HCT116 (cell line): ENCODE measurements at regions not wholly inside any gene's neighbourhood (a gene's known extent, or its start where the extent isn't known, plus 50 kb on each side); places are given as distances from the start of the nearest gene placed in this dataset.
"Not testable (repeated sequence)": the region's sequence is repeated elsewhere in the genome, so short reads cannot be mapped to it uniquely, and the experiment has no call there.

Experiments
- ATAC-seq: fragments of 200-7000 bp; cut with Tn5 transposase; 2 replicates; pipeline ENCODE4 v1.9.1; 2020; ENCODE audit warnings: mild to moderate bottlenecking, moderate library complexity
- BruUV-seq: library from RNA; stranded (reverse); fragments of 400-500 nt; replicated peaks from 2 replicates; lab custom pipeline; 2021; lab: Mats Ljungman, UMichigan
- CTCF ChIA-PET: fragments of 300-600 bp; sonication (Branson Sonifier 250); formaldehyde crosslinking; loops from one replicate; lab custom pipeline; 2021; ENCODE audit warnings: antibody characterized with exemption; lab: Charles Lee
- POLR2A ChIA-PET: fragments of 300-600, 350-600 bp; sonication (Branson Sonifier 250); formaldehyde crosslinking; loops from one replicate; lab custom pipeline; 2021; ENCODE audit warnings: antibody characterized with exemption; lab: Charles Lee
- RAD21 ChIA-PET, 2 experiments: fragments of 300-600 bp; sonication (Branson Sonifier 250); formaldehyde crosslinking; loops; one replicate each; lab custom pipeline; 2023; ENCODE audit warnings: low total read pairs in 2 of 2; ENCODE audit not compliant: uncharacterized antibody in 2 of 2, unreplicated experiment in 2 of 2, low non-redundant PET in 1 of 2; lab: Charles Lee
- DNase-seq: peaks from one replicate; pipeline ENCODE4 v3.0.0-alpha.2; 2010; ENCODE audit warnings: low read depth, low spot score
- H2AFZ ChIP-seq: fragments of 200-600 bp; shearing (Covaris generic), sonication (generic); 2 replicates; pipeline ENCODE4 v1.6.1; 2017; ENCODE audit warnings: low read depth, mixed run types, mixed read lengths, antibody characterized with exemption, low read length; ENCODE audit not compliant: poor library complexity, severe bottlenecking
- H3K27ac ChIP-seq: 2 replicates; pipeline ENCODE4 v1.5.1; 2012; ENCODE audit warnings: low read depth, low read length
- H3K27me3 ChIP-seq: fragments of 200-600 bp; sonication (generic); 2 replicates; pipeline ENCODE4 v1.6.1; 2016; ENCODE audit warnings: mixed run types, low read length, mixed read lengths; ENCODE audit not compliant: insufficient read depth
- H3K36me3 ChIP-seq, 2 experiments: fragments of 200-500 bp in 1 of 2; fragments of 200-600 bp in 1 of 2; sonication (Bioruptor generic) in 1 of 2; sonication (generic) in 1 of 2; 2 replicates each; pipeline versions ENCODE4 v1.5.1 to v1.6.1; 2014 to 2016; ENCODE audit warnings: low read length in 2 of 2, inconsistent platforms in 1 of 2, mixed read lengths in 1 of 2, mixed run types in 1 of 2; ENCODE audit not compliant: insufficient read depth in 2 of 2, control insufficient read depth in 1 of 2
- H3K4me1 ChIP-seq, 2 experiments: fragments of 200-600 bp in 1 of 2; sonication (generic) in 1 of 2; 2 replicates each; pipeline versions ENCODE4 v1.5.1 to v1.6.1; 2012 to 2017; ENCODE audit warnings: low read length in 2 of 2, inconsistent platforms in 1 of 2, mild to moderate bottlenecking in 1 of 2, mixed read lengths in 1 of 2, mixed run types in 1 of 2, moderate library complexity in 1 of 2; ENCODE audit not compliant: insufficient read depth in 2 of 2, control insufficient read depth in 1 of 2
- H3K4me2 ChIP-seq: fragments of 200-600 bp; sonication (generic); 2 replicates; pipeline ENCODE4 v1.6.1; 2017; ENCODE audit warnings: mixed run types, low read length, mixed read lengths
- H3K4me3 ChIP-seq, 2 experiments: fragments of 200-600 bp in 1 of 2; sonication (generic) in 1 of 2; replicated peaks in 1 of 2; 2 replicates each; pipeline ENCODE4 v1.5.1; 2011 to 2016; ENCODE audit warnings: low read length in 2 of 2, control low read depth in 1 of 2, low read depth in 1 of 2, mild to moderate bottlenecking in 1 of 2, mixed read lengths in 1 of 2, mixed run types in 1 of 2
- H3K79me2 ChIP-seq: fragments of 200-600 bp; sonication (generic); 2 replicates; pipeline ENCODE4 v1.6.1; 2017; ENCODE audit warnings: mild to moderate bottlenecking, mixed run types, low read length, moderate library complexity, mixed read lengths; ENCODE audit not compliant: insufficient read depth
- H3K9ac ChIP-seq: fragments of 200-600 bp; sonication (generic); 2 replicates; pipeline ENCODE4 v1.6.1; 2016; ENCODE audit warnings: low read length, mixed read lengths
- H3K9me2 ChIP-seq: fragments of 200-600 bp; sonication (generic), shearing (Covaris generic); 2 replicates; pipeline ENCODE4 v1.6.1; 2017; ENCODE audit warnings: mixed run types, mild to moderate bottlenecking, moderate library complexity; ENCODE audit not compliant: insufficient read depth
- H3K9me3 ChIP-seq, 2 experiments: fragments of 200-500 bp in 1 of 2; fragments of 200-600 bp in 1 of 2; sonication (Bioruptor generic) in 1 of 2; sonication (generic) in 1 of 2; 2 replicates each; pipeline ENCODE4 v1.6.1; 2014 to 2017; ENCODE audit warnings: low read length in 2 of 2, mixed read lengths in 2 of 2, inconsistent platforms in 1 of 2, low read depth in 1 of 2, mild to moderate bottlenecking in 1 of 2, mixed run types in 1 of 2, moderate library complexity in 1 of 2; ENCODE audit not compliant: control insufficient read depth in 1 of 2, insufficient read depth in 1 of 2
- H4K20me1 ChIP-seq: fragments of 200-600 bp; sonication (generic), shearing (Covaris generic); 2 replicates; pipeline ENCODE4 v1.6.1; 2017; ENCODE audit warnings: mixed run types, mild to moderate bottlenecking, moderate library complexity; ENCODE audit not compliant: insufficient read depth
- EGR1 ChIP-seq: IDR thresholded peaks from 2 replicates; pipeline ENCODE4 v1.6.1; 2012; ENCODE audit warnings: low read depth
- ELF1 ChIP-seq: IDR thresholded peaks from 2 replicates; pipeline ENCODE4 v1.6.1; 2012; ENCODE audit warnings: low read depth, borderline replicate concordance
- EZH2 ChIP-seq: fragments of 200-600 bp; sonication (generic); IDR thresholded peaks from 2 replicates; pipeline ENCODE4 v1.6.1; 2017; ENCODE audit warnings: antibody characterized with exemption, mixed run types
- EZH2phosphoT487 ChIP-seq: fragments of 200-600 bp; IDR thresholded peaks from 2 replicates; pipeline ENCODE4 v1.6.1; 2018; ENCODE audit warnings: antibody characterized with exemption, borderline replicate concordance
- JUND ChIP-seq: IDR thresholded peaks from 2 replicates; pipeline ENCODE4 v1.6.1; 2012
- POLR2A ChIP-seq: IDR thresholded peaks from 2 replicates; pipeline ENCODE4 v1.7.0; 2011; ENCODE audit warnings: borderline replicate concordance; ENCODE audit not compliant: insufficient read depth, insufficient read length; ENCODE audit errors: extremely low read depth
- POLR2AphosphoS5 ChIP-seq: IDR thresholded peaks from 2 replicates; pipeline ENCODE4 v1.6.1; 2011; ENCODE audit warnings: mild to moderate bottlenecking, low read depth, low read length, moderate library complexity
- RAD21 ChIP-seq: IDR thresholded peaks from 2 replicates; pipeline ENCODE4 v1.6.1; 2012; ENCODE audit warnings: low read depth, mild to moderate bottlenecking
- SIN3A ChIP-seq: IDR thresholded peaks from 2 replicates; pipeline ENCODE4 v1.6.1; 2012; ENCODE audit warnings: low read depth
- TCF7L2 ChIP-seq: IDR thresholded peaks from 2 replicates; pipeline ENCODE4 v1.7.0; 2011; ENCODE audit warnings: borderline replicate concordance, inconsistent platforms; ENCODE audit not compliant: insufficient read depth, insufficient read length; ENCODE audit errors: extremely low read depth
- YY1 ChIP-seq: IDR thresholded peaks from 2 replicates; pipeline ENCODE4 v1.6.1; 2011; ENCODE audit warnings: low read length, low read depth, moderate library complexity, mild to moderate bottlenecking; ENCODE audit not compliant: insufficient replicate concordance; ENCODE audit errors: extremely low read depth
- intact Hi-C: fragments of 100-400 bp; cut with micrococcal nuclease; formaldehyde crosslinking; loops from 2 replicates; pipeline ENCODE4 v1.10.0; 2022
- TF ChIP-seq, protein P1 (sequence below): IDR thresholded peaks from 2 replicates; pipeline ENCODE4 v1.6.1; 2012
- TF ChIP-seq, protein P2 (sequence below), 3 experiments: fragments of 200-600 bp in 1 of 3; sonication (generic) in 1 of 3; IDR thresholded peaks in 2 of 3; conservative IDR thresholded peaks in 1 of 3; 2 replicates each; pipeline ENCODE4 v1.5.1; 2012 to 2017; ENCODE audit warnings: low read depth in 2 of 3, low read length in 2 of 3, antibody characterized with exemption in 1 of 3, borderline replicate concordance in 1 of 3, control low read depth in 1 of 3, mild to moderate bottlenecking in 1 of 3, mixed read lengths in 1 of 3, mixed run types in 1 of 3, moderate library complexity in 1 of 3; ENCODE audit not compliant: insufficient read depth in 1 of 3

- no peak overlapping the region for H3K27ac ChIP-seq
- POLR2A ChIA-PET = no interaction called here
- no peaks in the 10 kb centered on the region for H3K9me2 ChIP-seq
- no peak overlapping the region for H2AFZ ChIP-seq
- TF ChIP-seq EGR1 (no peak), JUND (no peak)
- no peak for DNase-seq
- H3K9me3 ChIP-seq = no peaks in the 10 kb centered on the region
- H3K4me2 ChIP-seq = no peak overlapping the region
- no peaks in the 10 kb centered on the region for H3K4me1 ChIP-seq
- intact Hi-C loops = no loop called here
- no TSS peak for BruUV-seq
- no peaks in the 10 kb centered on the region for H4K20me1 ChIP-seq
- no peaks in the 10 kb centered on the region for H3K79me2 ChIP-seq
- CTCF ChIA-PET = interaction anchor here (0.9 kb wide), 1 partner anchor 9 kb away, joined by 3 read pairs; no protein-coding TSS in a partner anchor
- no peaks in the 10 kb centered on the region for H3K27me3 ChIP-seq
- H3K36me3 ChIP-seq = no peaks in the 10 kb centered on the region
- RAD21 ChIA-PET = no interaction called here
- ATAC-seq = no peak
- no peak overlapping the region for H3K4me3 ChIP-seq
- H3K9ac ChIP-seq = no peak overlapping the region
These were observed 1156.8 kb upstream of the SEMA6A start for GRCh38 chr5:117731446-117731845.

DNA sequence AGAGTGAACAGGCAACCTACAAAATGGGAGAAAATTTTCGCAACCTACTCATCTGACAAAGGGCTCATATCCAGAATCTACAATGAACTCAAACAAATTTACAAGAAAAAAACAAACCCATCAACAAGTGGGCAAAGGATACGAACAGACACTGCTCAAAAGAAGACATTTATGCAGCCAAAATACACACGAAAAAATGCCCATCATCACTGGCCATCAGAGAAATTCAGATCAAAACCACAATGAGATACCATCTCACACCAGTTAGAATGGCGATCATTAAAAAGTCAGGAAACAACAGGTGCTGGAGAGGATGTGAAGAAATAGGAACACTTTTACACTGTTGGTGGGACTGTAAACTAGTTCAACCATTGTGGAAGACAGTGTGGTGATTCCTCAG, 1146.2 kb upstream of the SEMA6A start:
- RAD21 ChIA-PET, ATAC-seq, H3K27me3 ChIP-seq, H3K9ac ChIP-seq, H3K27ac ChIP-seq, H3K4me1 ChIP-seq, H4K20me1 ChIP-seq, H3K4me2 ChIP-seq, H2AFZ ChIP-seq, H3K4me3 ChIP-seq, H3K9me2 ChIP-seq, POLR2A ChIA-PET, H3K79me2 ChIP-seq, H3K36me3 ChIP-seq, CTCF ChIA-PET, DNase-seq, H3K9me3 ChIP-seq, intact Hi-C loops, BruUV-seq: not testable (repeated sequence)

DNA sequence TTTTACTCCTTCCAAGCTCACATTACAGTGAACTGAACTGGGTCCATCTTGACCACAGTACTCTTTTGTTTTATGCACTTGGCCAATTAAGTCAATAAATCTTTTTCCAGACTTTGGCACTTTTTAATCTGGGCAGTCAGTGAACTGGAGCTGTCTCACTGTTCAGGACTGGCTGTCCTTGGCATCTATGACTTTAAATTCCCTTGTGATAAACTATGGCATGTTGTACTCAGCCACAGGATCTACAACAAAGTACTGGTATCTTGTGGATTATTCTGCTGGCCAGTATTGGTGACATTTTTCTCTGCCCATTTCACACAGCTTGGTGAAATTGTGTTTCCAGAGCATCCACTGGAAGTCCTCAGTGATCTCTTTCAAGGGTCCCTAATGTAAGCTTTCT, 1144.8 kb upstream of the SEMA6A start:
- CTCF ChIA-PET = no interaction called here
- ATAC-seq = no peak
- no TSS peak for BruUV-seq
- TF ChIP-seq, protein P1, sequence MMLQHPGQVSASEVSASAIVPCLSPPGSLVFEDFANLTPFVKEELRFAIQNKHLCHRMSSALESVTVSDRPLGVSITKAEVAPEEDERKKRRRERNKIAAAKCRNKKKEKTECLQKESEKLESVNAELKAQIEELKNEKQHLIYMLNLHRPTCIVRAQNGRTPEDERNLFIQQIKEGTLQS = no peak
- TF ChIP-seq TCF7L2 (no peak), POLR2A (no peak), EZH2phosphoT487 (no peak), EZH2 (no peak), EGR1 (no peak), YY1 (no peak), RAD21 (no peak), POLR2AphosphoS5 (no peak), SIN3A (no peak), ELF1 (no peak)
- TF ChIP-seq, protein P2, sequence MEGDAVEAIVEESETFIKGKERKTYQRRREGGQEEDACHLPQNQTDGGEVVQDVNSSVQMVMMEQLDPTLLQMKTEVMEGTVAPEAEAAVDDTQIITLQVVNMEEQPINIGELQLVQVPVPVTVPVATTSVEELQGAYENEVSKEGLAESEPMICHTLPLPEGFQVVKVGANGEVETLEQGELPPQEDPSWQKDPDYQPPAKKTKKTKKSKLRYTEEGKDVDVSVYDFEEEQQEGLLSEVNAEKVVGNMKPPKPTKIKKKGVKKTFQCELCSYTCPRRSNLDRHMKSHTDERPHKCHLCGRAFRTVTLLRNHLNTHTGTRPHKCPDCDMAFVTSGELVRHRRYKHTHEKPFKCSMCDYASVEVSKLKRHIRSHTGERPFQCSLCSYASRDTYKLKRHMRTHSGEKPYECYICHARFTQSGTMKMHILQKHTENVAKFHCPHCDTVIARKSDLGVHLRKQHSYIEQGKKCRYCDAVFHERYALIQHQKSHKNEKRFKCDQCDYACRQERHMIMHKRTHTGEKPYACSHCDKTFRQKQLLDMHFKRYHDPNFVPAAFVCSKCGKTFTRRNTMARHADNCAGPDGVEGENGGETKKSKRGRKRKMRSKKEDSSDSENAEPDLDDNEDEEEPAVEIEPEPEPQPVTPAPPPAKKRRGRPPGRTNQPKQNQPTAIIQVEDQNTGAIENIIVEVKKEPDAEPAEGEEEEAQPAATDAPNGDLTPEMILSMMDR (IDR thresholded peaks at IDR 0.05 in 2 of 3, conservative IDR thresholded peaks at IDR 0.05 in 1 of 3; ENCODE audit: borderline replicate concordance in 1 of 3, insufficient read depth in 1 of 3, low read depth in 2 of 3, low read length in 2 of 3) = no peak

More for the DNA sequence above, 1144.8 kb upstream of the SEMA6A start:
- Histone ChIP-seq H3K4me3 (no peak overlapping the region), H4K20me1 (no peaks in the 10 kb centered on the region), H3K9ac (no peak overlapping the region), H3K36me3 (no peaks in the 10 kb centered on the region), H3K4me1 (no peaks in the 10 kb centered on the region), H3K9me3 (peaks cover 0 to 10% of the 10 kb centered on the region in 2 experiments; a peak in 1 of 4 replicates), H3K4me2 (no peak overlapping the region), H2AFZ (no peak overlapping the region), H3K27me3 (no peaks in the 10 kb centered on the region), H3K9me2 (no peaks in the 10 kb centered on the region), H3K79me2 (no peaks in the 10 kb centered on the region), H3K27ac (no peak overlapping the region)
- intact Hi-C loops = no loop called here
- ChIA-PET POLR2A (no interaction called here), RAD21 (no interaction called here)
- no peak for DNase-seq
